Subcutaneous abdominal adipose tissue (tissue), 5 donors: ENCODE measurements at regions not wholly inside any gene's neighbourhood (a gene's known extent, or its start where the extent isn't known, plus 50 kb on each side); places are given as distances from the start of the nearest gene placed in this dataset.

Experiments used
- H3K27ac ChIP-seq: one replicate; pipeline ENCODE4 v1.7.0; 2013; ENCODE audit warnings: low read depth, mild to moderate bottlenecking, inconsistent platforms, low read length, moderate library complexity
- H3K27me3 ChIP-seq, 5 donors: one replicate each; pipeline ENCODE4 v1.7.0; 2013; ENCODE audit warnings: low read length in 5 of 5, inconsistent platforms in 1 of 5; ENCODE audit not compliant: control insufficient read depth in 5 of 5, insufficient read depth in 4 of 5
- H3K36me3 ChIP-seq, 5 donors: one replicate each; pipeline ENCODE4 v1.7.0; 2013; ENCODE audit warnings: low read length in 5 of 5; ENCODE audit not compliant: control insufficient read depth in 5 of 5, insufficient read depth in 5 of 5
- H3K4me1 ChIP-seq, 5 donors: one replicate each; pipeline ENCODE4 v1.7.0; 2013; ENCODE audit warnings: low read length in 5 of 5, mild to moderate bottlenecking in 3 of 5, moderate library complexity in 1 of 5; ENCODE audit not compliant: control insufficient read depth in 5 of 5, insufficient read depth in 5 of 5
- H3K4me3 ChIP-seq, 5 donors: one replicate each; pipeline ENCODE4 v1.7.0; 2013; ENCODE audit warnings: low read length in 5 of 5, low read depth in 1 of 5
- H3K9ac ChIP-seq, 5 donors: one replicate each; pipeline ENCODE4 v1.7.0; 2013; ENCODE audit warnings: low read length in 5 of 5, mild to moderate bottlenecking in 4 of 5, moderate library complexity in 3 of 5
- H3K9me3 ChIP-seq, 5 donors: one replicate each; pipeline ENCODE4 v1.7.0; 2013; ENCODE audit warnings: low read length in 5 of 5; ENCODE audit not compliant: control insufficient read depth in 5 of 5
- donor health status: healthy.
- donor health status: healthy.
- donor health status: healthy.
- donor health status: healthy.
- donor health status: healthy.

DNA sequence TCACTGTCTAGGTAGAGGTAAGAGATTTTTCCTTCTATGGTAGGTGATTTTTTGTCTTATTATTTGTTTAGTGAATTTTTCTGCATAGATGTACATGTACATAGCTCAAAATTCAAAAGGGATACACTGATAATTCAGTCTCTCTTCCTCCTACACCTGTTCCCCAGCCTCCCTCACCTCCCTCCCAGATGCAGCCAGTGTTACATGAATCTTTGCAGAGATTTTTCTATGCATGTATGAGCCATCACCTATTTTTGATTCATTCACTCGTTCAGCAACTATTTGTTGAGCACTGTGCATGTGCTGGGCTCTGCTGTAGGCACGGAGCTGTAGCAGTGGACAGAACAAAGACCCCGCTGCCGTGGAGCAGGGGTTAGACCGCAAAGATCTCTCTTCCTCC lies 218.9 kb downstream of the AACS start:
- Histone ChIP-seq H3K27ac (no peak overlapping the region), H3K4me3 (no peak overlapping the region), H3K9ac (no peak overlapping the region), H3K36me3 (no peaks in the 10 kb centered on the region), H3K4me1 (no peaks in the 10 kb centered on the region), H3K9me3 (no peaks in the 10 kb centered on the region), H3K27me3 (peaks cover 0 to 21% (median 6%) of the 10 kb centered on the region in 5 donors)

DNA sequence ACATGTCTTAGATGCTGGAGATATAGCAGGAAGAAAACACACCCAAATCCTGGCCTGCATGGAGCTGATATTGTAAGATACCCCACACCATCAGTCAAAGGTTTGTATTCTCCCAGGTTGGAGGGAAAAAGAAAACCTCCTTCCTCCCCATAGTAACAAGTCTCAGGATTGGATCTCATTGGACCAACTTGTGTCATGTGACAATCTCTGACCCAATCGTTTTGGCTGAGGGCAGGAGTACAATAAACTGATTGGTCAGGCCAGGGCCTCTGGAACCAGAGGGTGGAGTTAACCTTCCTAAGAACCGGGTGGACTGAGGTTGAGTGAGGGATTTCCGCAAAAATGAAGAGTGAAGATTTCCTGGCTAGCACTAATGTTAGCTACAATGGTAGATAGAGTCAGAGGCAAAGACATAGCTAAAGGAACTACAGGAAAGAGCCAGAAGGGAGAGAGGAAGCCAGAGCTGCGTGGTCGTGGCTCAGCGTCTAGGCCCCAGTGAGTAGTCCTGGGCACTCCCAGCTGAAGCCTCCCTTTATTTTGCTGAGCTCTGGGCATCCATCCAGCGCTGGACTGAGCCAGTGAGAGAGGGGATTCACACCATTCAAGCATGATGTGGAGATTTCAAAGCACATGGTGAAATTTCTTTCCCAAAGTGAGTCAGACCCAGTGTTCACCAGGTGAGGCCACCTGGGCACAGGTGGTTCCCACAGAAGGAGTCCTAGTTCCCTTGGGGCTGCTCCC lies 219.9 kb downstream of the AACS start:
- Histone ChIP-seq H3K27ac (no peak overlapping the region), H3K27me3 (peaks cover 0 to 17% (median 8%) of the 10 kb centered on the region in 5 donors), H3K4me1 (no peaks in the 10 kb centered on the region), H3K9me3 (no peaks in the 10 kb centered on the region), H3K9ac (no peak overlapping the region), H3K4me3 (no peak overlapping the region), H3K36me3 (no peaks in the 10 kb centered on the region)

DNA sequence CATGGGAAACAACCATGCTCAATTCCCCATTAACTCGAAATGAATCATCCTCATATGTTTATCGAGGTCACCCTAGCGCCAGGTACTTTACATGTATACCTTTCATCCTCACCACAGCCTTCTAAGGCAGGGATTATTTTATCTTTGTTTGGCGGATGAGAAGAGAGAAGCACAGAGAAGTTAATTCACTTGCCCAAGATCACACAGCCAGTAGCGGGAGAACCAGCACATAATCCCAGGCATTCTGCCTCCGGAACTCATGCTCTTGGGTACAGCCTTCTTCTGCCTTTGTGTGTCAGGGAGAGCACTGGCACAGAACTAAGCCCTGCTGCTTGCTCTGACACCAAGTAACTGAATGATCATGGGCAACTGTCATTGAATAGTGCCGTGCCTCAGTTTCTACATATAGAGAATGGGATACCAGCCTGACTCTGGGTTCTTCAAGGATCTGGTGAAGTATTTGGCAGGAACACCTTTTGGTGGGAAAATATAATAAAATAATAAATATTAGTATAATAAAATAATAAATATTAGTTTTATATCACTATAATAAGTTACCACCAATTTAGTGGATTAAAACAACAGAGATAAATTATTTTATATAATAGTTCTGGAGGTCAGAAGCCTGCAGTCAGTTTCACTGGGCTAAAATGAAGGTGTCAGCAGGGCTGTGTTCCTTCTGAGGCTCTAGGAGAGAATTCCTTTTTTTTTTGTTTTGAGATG lies 220.9 kb downstream of the AACS start:
- no peak overlapping the region for H3K27ac ChIP-seq
- no peak overlapping the region for H3K4me3 ChIP-seq
- H3K36me3 ChIP-seq, result no peaks in the 10 kb centered on the region
- no peaks in the 10 kb centered on the region for H3K4me1 ChIP-seq
- no peak overlapping the region for H3K9ac ChIP-seq
- peaks cover 0 to 10% (median 3%) of the 10 kb centered on the region in 5 donors for H3K27me3 ChIP-seq
- no peaks in the 10 kb centered on the region for H3K9me3 ChIP-seq

DNA sequence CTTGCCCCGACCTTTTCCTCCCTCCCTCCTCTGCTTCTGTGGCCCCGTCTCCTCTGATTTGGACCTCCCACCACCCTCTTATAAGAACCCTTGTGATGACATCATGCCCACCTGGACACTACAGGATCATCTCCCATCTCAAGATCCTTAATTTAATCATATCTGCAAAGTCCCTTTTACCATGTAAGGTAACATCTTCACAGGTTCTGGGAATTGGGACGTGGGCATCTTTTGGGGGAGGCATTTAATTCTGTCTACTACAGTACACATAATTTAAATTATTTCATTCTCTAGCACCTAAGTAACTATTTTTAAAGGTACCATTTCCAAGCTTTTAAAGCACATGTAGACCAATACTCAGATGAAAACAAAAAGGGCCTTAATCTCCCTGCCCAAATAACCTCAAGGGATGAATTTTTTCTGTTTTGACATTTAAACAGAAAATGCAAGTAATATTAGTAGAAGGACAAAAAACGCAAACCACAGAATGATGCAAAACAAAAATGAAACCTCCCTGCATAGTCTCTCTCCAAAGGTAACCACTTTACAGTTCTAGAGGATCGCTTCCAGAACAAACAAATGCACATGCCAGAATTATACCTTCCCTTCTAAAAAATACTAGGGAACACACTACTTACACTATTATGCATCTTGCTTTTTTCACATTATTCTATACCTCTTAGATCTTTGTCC lies 222.1 kb downstream of the AACS start:
- peaks cover 0 to 6% (median 3%) of the 10 kb centered on the region in 5 donors for H3K27me3 ChIP-seq
- H3K4me3 ChIP-seq, result no peak overlapping the region
- no peaks in the 10 kb centered on the region for H3K9me3 ChIP-seq
- no peak overlapping the region for H3K9ac ChIP-seq
- H3K36me3 ChIP-seq, result no peaks in the 10 kb centered on the region
- no peak overlapping the region for H3K27ac ChIP-seq
- no peaks in the 10 kb centered on the region for H3K4me1 ChIP-seq

DNA sequence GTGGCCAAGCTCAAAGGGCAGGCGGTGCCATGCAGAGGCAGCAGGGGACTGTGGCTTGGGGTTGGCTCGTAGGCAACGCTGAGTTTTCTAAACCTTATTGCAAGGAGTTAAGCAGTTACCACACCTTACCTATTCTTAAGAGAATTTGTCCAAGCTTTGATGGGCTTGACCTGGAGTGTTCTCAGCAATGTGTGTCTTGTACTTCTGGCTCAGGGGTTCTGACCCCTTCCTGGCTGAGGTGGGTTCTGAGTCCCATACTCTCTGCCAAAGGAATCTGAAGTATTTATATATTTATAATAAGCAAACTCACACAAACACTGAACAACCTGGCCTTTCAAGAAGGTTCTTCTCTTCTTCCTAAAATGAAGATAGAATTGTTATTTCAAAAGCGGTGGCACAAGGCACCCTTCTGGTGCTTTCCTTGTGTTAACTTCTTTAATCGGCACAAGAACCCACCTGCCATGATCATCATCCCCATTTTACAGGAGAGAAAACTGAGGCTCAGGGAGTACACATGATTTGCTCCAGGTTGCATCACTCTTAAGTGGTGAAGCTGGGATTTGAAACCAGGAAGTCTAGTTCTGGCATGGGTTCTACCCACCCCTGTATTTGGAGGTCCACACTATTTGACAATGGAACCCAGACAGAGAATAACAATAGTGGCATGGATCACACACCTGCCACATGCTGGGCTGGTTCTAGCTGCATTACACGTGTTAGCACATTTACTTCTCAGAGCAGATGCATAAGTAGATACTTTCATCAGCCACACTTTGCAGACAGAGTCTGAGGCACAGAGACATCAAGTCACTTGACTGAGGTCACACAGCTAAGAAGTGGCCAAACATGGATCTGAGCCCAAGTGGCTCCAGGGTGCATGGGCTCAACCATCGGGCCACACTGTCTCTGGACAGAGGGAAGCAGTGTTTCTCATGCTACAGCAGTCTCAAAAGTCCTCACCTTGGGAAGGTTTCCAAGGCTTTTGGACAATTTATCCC lies 224.0 kb downstream of the AACS start:
- Histone ChIP-seq H3K4me1 (no peaks in the 10 kb centered on the region), H3K9ac (no peak overlapping the region), H3K27me3 (peaks cover 0 to 8% (median 3%) of the 10 kb centered on the region in 5 donors), H3K9me3 (peaks cover 3 to 8% (median 7%) of the 10 kb centered on the region in 5 donors), H3K4me3 (no peak overlapping the region), H3K27ac (no peak overlapping the region), H3K36me3 (no peaks in the 10 kb centered on the region)

DNA sequence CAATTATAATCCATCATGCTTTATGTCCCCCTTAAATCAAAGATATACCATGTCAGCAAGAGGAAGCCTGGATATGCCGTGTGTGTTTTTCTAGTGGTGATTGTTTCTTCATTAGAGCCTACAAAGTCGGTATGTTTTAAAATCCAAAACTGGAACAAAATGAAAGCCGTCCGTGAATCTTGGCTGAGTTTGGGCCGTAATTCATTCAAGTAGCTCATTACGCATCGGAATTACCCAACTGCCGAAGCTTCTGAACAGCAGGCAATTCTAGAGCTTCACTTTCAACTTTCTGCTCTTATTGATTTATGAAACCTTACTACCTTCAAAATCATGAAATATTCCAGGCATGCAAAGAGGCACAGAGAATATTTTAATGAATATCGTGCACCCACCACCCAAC lies 224.7 kb downstream of the AACS start:
- no peak overlapping the region for H3K9ac ChIP-seq
- H3K4me1 ChIP-seq, result no peaks in the 10 kb centered on the region
- no peak overlapping the region for H3K27ac ChIP-seq
- peaks cover 0 to 8% (median 3%) of the 10 kb centered on the region in 5 donors for H3K27me3 ChIP-seq
- H3K9me3 ChIP-seq, result peaks cover 3 to 8% (median 7%) of the 10 kb centered on the region in 5 donors
- H3K36me3 ChIP-seq, result no peaks in the 10 kb centered on the region
- H3K4me3 ChIP-seq, result no peak overlapping the region

DNA sequence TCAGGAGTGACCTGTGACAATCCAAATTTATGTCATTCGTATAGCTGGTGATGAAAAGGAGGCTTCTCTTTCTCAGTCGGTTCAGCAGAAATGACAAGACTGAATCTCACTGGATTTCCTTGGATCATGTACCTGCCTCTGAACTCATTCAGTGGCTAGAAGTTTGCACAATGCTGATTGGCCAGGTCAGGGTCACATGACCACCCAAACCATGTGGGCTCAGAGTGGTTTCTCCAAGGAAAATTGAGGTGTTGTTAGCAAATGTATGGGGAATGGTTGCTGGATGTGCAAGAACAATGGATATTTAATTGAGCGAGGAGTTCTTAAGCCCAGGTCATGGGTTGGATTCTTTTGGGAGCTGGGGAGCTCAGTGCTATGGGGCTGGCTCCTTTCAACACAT lies 227.5 kb downstream of the AACS start:
- no peaks in the 10 kb centered on the region for H3K36me3 ChIP-seq
- H3K9ac ChIP-seq, result no peak overlapping the region
- H3K4me3 ChIP-seq, result no peak overlapping the region
- H3K27me3 ChIP-seq, result peaks cover 5 to 18% (median 17%) of the 10 kb centered on the region in 5 donors
- H3K9me3 ChIP-seq, result peaks cover 3 to 8% (median 7%) of the 10 kb centered on the region in 5 donors
- no peak overlapping the region for H3K27ac ChIP-seq
- H3K4me1 ChIP-seq, result no peaks in the 10 kb centered on the region

DNA sequence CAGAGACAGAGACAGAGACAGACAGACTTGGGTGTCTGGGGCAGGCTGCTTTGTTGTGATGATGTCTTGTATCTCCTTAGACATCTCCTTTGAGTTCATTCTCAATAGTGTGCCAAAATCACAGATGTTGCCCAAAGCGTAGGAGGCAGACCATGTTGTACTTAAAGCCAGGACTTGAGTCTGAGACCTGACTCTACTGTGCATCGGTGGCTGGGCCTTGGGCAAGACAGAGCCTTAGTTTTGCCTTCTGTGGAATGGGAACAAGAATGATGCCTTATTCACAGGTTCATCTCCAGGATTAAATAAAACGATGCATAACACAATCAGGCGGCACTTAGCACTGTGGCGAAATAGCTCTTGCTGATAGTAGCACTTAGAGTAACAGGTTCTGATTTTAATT lies 230.3 kb downstream of the AACS start:
- Histone ChIP-seq H3K4me1 (no peaks in the 10 kb centered on the region), H3K27ac (no peak overlapping the region), H3K27me3 (peaks cover 5 to 19% (median 17%) of the 10 kb centered on the region in 5 donors), H3K9ac (no peak overlapping the region), H3K36me3 (no peaks in the 10 kb centered on the region), H3K9me3 (peaks cover 3 to 8% (median 7%) of the 10 kb centered on the region in 5 donors), H3K4me3 (no peak overlapping the region)

DNA sequence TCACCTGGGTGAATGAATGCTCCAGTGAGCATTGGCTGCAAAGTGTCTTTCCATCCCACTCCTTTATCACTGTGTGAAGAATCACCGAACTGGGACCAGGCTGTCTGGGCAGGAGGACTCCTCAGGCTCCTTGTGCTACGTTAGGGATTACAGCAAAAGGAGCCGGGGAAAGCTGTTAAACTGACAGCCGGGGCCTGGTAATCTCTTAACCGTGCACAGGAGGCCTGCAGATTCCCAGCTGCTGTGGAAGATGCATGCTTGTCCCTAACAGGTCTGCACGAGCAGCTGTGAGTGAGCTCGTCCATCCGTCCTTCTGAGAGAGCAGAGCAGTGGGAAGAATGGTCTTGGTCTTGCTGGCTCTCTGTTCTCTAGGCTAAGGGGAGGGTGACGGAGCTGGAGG lies 231.5 kb downstream of the AACS start:
- H3K4me3 ChIP-seq, result no peak overlapping the region
- no peaks in the 10 kb centered on the region for H3K36me3 ChIP-seq
- peaks cover 3 to 8% (median 7%) of the 10 kb centered on the region in 5 donors for H3K9me3 ChIP-seq
- no peaks in the 10 kb centered on the region for H3K4me1 ChIP-seq
- H3K9ac ChIP-seq, result no peak overlapping the region
- H3K27me3 ChIP-seq, result peaks cover 5 to 19% (median 14%) of the 10 kb centered on the region in 5 donors
- no peak overlapping the region for H3K27ac ChIP-seq
